Stimulated activated CD4-positive, alpha-beta T cell treated with anti-CD3 and anti-CD28 coated beads, Interleukin-12 subunit alpha, Interleukin-12 subunit beta, amount 100 ng/mL, for 48 hours (primary cell): ENCODE measurements at regions not wholly inside any gene's neighbourhood (a gene's known extent, or its start where the extent isn't known, plus 50 kb on each side); places are given as distances from the start of the nearest gene placed in this dataset.

Experiments
- DNase-seq, 3 donors: peaks; one replicate each; pipeline ENCODE4 v3.0.0-alpha.2; 2020; ENCODE audit warnings: low read depth in 2 of 3, low spot score in 1 of 3

DNA sequence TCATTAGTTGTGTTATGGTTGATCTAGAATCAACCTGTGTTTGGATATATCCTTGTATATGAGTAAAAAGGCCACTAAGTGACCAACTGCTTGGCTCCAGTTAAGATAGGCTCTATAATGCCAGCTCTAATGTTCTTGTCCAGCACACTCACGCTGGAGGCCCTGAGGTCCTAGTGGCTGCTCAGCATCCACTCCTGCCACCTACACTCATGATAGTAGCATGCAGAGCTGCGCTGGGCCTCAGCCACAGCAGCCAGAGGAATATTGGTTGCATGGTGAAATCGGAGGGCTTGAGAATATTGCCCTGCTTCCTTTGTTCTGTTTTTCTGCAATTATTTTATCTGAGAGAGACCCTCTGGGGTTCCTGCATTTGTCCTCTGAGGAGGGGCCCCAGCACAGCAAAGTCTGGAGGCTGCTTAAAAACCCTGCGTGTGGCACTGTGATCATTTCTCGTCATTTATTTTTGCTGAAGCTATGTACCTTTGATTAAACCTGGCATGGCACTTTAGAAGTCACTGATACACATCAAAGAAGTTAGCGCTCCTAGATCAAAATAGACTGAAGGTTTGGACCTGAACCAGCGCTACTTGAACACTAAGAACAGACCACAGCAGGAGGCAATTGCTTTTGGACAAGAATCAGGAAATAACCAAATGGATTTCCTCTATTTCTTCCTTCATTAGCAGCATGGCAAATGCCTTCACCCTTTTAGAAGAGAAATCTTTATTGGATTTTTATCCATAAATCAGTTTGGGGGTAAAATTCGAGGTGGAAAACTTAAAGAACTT is 398.4 kb upstream of the ID4 start:
- no peak for DNase-seq

DNA sequence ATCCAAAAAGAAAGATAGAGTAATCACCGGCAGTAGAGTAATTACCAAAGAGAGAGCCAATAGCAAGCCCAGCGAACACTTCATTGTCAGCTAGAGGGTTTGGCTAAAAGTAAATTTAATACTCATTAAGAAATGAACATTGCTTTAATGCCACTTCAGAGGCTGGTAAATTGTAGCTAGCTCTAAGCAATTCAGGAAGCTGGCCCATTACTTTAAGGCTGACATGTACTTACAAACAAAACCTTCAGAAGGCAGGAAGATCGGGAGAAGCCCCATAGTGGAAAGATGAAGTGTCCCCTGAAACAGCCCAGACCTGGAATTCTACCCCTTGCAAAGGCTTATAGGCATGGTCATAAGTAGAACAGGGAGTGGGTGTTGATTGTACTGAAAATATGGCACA is 396.6 kb upstream of the ID4 start:
- DNase-seq: no peak

DNA sequence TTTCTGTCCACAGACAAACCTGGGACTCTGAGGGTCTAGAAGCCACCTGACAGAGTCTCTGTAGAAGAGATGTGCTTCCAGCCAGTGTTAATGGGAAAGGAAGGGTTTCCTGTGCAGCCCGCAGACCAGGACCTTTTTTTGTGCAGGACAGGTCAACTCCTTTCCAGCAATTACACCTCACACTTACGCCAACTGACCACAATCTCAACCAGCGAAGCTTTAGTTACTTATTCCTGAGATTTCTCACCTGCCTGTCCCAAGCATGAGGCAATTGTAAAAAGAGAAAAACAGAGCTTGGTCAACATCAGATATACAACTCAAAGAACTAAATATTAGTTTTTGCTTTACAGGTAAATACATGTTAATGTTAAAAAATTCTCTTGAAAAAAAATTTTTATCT is 393.8 kb upstream of the ID4 start:
- DNase-seq: no peak

DNA sequence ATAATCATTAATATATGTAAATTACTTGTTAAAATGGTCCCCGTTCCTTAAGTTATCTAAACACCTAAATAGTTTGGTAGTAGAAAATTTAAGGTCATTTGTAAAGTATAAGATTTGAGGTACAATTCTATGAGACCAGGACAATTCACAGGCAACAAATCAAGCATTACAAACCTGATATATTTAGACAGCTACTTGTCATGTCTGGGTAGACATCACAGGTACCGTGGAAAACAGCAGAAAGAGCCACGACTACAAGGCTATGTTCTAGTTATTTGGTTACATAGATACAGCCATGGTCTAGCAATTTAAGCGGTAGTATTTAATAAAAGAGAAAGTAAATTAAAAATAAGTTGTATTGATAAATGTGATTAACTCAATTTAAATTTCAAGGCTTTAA is 393.1 kb upstream of the ID4 start:
- DNase-seq: no peak

DNA sequence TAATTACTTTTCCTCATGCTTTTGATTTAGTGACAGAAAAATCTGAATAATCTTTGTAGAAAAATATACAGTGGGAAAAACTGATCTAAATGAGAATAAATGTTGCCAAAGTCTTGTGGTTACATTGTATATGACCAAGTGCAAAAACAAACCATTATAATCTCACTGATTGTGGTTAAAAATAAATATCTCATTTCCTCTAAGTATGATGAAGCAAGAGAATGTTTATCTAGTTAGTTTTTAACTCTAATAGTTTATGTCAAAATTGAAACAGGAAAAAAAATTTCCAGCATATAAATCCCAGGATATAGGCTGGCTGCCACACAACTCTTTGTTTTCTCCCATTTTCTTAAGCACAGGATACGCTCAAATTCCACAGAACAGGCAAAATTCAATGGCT is 392.7 kb upstream of the ID4 start:
- DNase-seq: no peak

DNA sequence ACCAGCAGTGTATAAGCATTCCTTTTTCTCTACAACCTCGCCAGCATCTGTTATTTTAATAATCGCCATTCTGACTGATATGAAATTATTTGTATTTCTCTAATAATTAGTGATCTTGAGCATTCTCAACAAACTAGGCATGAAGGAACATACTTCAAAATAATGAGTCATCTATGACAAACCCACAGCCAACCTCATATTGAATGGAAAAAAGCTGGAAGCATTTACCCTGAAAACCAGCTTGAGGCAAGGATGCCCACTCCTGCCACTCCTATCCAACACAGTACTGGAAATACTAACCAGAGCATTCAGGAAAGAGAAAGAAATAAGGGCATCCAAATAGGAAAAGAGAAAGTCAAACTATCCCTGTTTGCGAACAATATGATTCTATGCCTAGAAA is 390.6 kb upstream of the ID4 start:
- DNase-seq: no peak

DNA sequence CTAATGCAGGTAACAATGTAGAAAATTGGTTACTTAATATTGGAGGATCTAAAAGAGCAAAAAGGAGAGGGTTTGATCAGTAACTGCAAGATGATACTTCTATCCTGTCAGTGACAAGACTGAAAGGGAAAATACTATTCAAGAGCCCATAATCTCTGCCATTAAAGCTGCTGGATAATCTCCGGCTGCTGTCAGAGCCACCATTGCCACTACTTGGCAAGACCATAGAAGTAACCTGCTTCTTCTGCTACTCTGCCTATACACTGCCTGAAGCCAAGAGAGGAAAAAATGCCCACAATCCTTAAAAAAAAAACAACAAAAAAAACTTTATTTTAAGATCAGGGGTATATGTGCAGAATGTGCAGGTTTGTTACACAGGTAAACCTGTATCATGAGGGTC is 386.5 kb upstream of the ID4 start:
- DNase-seq: no peak

DNA sequence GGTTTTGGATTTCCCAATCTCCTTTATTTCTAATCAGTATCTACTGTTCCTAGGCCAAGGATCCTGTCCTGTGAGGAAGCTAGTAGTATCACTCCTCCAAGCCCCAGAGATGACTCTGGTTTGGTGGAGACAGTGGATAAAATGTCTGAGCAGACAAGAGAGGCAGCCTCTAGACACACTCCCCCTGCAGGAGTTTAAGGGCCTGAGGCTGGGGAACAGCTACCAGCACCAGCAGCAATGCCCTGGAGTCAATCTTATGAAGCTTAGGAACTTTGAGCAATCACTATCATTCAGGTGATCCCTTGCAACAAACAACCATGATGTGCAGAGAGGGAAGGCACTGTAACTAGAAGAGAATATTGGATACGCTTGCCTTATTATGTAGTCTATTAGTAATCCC is 384.7 kb upstream of the ID4 start:
- DNase-seq: no peak

DNA sequence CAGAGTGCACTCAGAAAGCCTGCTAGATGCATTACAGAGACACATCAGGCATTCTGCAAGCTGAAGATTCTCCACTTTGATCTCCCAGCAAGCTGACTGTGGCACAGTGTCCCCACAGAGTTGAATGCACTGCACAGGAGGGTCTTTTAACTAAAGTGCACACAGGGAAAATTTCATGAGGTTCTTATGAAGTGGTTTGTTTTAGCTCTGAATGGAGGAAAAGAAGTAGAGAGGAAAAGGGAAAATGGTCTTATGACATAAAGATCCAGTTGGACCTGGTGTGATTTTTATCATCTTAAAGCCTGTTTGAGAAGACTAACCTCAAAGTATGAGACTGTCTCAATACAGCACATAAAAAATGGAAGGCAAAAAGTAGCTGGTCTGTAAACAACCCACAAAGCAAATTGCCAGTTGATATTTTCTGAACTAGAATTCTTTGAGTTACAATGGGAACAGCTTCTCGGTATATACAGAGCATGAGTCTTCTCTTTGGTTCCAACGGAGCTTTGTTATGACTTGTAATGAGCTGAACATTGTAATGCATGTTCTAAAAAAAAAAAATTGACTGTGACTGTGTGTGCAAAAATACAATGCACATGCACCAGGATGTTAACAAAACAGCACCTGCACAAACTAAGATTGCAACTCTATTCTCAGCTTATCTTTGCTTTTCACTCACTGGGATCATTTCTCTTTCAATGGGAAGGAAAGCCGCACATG is 383.0 kb upstream of the ID4 start:
- no peak for DNase-seq

DNA sequence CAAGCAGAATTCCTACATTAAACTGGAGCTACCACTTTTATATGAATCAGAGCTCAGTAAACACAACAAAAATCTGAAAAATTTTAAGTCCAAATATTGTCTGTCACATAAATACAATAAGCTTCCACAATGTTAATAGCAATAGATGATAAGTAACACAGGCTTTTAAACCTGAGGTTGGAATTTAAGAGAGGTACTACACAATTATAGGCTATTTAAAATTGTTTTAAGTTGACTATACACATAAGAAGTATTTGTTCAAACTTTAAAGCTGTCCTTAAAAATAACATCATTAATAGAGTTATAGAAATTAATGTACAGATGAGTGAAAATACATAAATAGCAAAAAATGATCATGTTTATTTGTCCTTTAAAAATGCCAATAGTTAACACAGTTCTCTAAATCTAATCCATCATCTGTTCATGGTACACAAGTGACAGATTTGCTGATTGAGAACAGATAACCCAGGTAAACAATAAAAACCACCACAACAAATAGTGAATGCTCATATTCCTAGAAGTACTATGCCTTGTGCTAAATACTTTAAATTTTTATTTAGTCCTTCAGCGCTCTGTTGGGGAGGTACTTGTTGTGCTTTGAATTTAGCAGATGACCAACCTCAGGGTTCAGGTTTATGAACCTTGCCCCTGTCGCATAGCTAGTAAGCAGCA is 382.3 kb upstream of the ID4 start:
- no peak for DNase-seq

DNA sequence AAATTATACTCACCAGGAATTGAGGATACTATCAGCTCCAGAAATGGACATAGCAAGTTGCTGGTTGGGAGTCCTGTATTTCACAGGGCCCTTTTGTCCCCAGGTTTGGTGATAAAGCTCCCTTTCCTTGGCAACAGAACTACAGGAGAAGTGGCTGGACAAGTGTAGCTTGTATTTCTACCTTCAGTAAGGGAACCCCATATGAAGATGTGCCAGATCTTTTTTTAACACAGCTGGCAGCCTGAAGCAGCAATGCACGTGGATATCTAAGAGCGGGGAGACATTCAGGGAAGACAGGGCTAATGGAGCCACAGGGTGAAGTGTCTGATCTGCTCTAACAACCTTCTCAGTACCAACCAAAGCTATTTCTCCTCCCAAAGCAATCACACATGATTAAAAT is 373.9 kb upstream of the ID4 start:
- DNase-seq: no peak

DNA sequence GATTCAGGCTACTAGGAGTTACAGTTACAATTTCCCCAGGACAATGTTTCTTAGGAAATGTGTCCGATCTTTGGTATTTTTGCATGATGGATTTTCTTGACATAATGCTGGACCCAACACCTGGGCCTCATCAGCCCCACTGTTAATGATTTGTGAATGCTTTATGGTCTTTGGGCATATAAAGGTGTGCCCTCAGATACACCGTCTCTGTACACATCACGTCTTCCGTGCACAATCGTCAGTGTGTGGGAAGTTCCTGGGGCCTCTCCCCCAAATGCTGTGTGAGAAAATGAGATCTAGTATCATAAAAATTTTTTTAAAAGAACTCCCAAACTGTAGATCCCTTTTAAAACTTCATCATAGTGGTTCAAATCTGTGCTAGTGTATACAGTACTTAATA is 373.2 kb upstream of the ID4 start:
- no peak for DNase-seq

DNA sequence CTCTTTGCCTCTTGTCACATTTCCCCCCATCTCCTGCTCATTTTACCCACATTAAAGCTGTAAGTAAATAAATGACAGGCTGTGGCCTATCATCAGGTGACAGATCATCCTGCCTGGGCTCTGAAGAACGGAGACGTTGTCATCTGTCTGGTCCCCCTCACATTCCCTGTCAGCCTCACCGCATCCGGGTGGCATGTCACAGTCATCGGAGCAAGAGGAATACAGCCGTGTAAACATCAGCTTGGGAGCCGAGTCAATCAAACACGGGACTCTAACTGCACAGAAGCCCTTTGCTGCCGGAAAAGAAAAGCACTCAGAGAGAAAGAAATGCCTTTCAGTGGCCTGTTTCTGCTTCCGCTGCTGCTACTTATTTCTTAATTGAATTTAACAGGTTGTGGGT is 371.9 kb upstream of the ID4 start:
- DNase-seq: no peak

DNA sequence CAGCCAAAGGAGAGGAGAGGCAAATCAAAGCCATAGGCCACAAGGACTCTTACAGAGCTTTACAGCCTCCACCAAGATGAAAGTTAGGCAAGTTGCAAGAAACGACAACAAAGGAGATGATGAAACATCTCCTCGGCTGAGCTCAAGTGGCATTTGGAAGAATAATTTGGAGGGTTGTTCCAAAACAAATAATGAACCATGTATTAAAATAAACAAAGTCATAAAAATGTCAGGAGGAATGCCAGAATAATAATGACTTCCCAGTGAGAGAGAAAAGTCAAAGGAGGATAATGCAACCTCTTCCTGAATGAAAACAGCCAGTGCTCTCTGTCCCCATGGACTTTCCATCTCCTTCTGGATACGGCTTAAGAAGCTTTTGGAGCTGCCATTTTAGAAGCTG is 371.4 kb upstream of the ID4 start:
- no peak for DNase-seq

DNA sequence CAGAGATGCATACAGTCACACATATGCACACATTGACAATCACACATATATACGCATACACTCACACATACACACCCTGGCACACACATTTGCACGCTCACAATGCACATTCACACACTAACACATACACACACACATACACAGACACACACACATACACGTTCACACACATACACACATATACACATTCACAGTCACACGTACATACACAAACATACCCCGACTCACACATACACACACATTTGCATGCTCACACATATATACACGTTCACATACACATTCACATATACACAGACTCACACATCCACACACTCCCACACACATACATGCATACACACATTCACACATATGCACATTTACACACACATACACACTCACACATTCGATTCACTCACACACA is 366.8 kb upstream of the ID4 start:
- no peak for DNase-seq

DNA sequence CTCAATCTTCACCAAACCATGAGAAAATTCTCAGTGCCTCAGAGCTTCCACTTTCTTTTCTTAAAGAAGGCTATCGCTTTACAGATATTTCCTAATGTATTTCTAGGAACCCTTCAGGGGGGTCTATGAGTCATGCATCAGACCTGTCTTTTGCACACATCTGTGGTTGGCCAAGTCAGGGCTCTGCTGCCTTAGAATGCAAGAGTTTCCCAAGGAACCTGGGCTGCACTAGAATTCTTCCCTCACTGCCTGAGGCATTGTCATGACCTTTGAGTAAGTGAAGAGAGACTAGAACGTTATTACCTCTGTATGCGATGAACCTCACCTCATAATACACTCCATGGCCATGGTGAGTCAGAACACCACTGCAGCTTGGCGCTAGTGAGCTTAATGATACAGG is 365.0 kb upstream of the ID4 start:
- DNase-seq: no peak

DNA sequence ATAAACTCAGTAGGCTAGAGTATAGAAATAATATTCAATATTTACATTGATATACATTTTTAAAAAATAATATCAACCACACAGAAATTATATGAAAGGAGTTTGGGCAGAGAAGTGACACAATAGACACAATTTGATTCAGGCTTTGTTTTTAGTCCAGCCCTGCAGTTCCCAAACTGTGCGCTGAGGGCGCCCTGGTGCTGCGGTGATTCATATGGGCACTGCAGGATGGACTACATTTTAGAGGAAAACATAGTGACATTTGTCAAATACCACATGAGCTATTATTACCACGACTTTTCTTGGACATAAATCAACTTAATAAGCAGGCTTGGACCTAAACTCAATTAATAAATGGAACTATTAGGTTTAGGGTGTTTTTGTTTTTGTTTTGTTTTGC is 364.3 kb upstream of the ID4 start:
- no peak for DNase-seq

DNA sequence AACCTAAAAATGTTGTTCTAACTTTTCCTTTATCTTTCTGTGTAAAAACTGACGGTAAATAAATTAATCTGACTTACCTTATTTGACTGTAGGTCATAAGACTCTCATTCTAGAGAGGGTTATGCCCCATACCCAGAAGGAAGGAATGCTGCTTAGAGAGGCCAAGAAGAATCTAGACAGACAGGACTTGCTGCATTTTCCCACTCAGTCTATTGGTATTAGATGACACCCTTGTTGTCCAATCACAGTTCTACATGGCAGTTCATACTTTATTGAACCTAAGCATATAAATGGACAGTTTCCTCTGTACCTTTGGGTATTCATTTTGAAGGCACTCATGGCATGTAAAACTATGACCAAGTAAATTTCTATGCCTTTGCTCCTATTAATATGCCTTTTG is 359.6 kb upstream of the ID4 start:
- DNase-seq: no peak

DNA sequence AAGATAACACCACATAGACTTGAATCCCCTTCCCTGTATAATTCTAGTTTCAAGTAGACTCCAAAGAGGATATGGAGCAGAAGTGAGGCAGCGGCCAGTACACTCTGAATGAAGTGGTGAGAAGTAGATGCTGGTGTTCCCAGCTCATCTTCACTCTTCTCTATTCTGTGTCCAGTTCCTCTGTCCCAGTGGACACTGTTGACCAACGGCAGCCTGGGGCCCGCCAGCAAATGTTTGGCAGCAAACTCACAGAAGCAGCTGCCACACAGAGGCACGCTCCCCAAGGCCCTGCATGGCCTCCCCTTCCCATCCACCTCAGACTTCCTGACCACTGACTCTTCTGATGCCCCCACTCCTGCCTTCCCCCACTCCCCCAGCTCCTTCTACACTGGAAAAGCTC is 358.9 kb upstream of the ID4 start:
- no peak for DNase-seq

DNA sequence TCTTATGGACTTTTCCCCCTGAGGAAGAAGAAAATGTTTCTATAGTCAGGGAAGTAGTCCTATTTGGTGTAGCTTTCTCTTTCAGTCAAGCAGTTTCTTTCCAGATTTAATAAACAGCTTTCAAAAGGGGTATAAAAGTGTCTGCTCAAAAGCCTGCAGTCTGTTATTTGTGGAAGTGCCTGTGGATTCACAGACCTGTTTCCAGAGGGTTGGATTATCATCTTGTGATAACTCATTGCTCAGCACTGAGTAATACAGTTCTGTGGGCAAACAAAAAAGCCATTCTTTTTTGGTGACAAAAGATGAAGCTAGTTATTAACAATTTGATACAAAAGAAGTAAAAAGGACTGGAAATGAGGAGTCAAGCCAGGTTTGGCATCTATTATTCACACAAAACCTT is 358.2 kb upstream of the ID4 start:
- DNase-seq: no peak

DNA sequence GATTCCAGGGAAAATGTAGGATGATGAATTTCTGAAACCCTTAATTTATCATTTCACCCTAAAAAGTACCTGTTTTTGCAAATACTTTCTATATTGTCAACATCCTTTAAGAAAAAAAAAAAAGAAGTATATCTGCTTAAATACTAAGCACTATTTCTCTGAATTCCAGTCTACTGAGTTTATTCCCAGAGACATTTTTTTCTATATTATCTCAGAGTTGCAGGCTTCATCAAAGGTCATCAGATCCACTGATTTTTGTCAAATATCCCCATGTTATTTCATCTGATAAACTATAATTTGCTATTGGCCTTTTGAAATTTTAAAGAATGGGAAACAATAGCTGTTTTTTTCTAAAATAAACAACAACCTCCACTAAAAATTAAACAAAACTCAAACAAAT is 357.6 kb upstream of the ID4 start:
- DNase-seq: no peak

DNA sequence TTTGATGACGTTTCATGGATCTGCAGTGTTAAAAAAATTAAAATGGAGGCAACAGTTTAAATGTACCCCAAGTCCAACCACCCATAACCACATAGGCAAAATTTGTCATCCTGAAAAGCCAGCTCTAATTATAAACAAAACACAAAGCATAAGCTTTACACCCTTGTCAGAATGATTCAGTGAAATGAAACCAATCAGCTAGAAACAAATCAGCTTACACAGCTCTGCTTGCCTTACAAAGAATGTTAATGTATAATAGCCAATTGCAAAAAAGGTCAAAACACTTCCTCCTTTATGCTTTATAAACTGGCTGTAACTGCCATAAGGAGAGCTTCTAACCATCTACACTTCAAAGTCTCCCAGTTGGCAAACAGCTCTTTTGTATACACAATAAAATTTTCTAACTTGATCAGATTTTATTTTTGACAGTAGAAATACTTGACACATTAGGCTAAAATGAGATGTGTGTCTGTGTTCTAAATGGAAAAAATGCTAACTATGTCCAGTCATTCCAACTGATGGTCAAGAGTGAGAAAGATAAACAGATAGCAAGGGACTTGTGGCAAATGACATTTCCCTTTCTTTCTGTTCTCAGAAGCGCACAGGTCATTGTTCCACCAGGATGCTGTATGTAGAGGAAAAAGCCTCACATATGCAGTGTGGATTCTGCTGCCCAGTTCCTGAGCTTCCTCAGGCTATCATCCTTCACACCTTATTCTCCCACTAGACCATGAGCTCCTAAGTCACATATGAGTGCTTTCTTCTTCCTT is 344.3 kb upstream of the ID4 start:
- DNase-seq: no peak
